GM19463 (cell line): ENCODE measurements at regions not wholly inside any gene's neighbourhood (a gene's known extent, or its start where the extent isn't known, plus 50 kb on each side); places are given as distances from the start of the nearest gene placed in this dataset.
"Not testable (repeated sequence)": the region's sequence is repeated elsewhere in the genome, so short reads cannot be mapped to it uniquely, and the experiment has no call there.

ENCODE experiments used
- ATAC-seq: cut with Tn5 transposase; IDR thresholded peaks from one replicate; pipeline ENCODE4 v1.9.1; 2021; ENCODE audit warnings: mild to moderate bottlenecking, moderate library complexity; ENCODE audit not compliant: unreplicated experiment

DNA sequence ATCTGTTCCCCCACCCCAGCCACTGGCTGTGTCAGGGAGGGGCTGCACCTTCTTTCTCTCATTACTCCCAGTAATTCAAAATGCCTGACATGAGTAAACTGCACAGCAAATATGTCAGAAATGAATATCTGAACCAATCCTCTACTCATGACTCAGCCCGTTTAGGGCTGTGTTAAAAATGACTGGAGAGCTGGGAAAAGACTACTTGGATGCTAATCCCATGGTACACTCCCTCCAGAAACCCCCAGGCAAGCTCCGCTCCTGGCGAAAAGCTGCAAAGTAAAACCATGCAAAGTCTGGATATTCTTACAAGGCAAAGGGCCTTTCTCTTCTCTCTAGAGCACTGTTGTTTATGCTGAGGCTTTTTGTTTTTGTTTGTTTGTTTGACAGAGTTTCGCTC lies 448.1 kb upstream of the DYNLRB2 start:
- ATAC-seq, result no peak

DNA sequence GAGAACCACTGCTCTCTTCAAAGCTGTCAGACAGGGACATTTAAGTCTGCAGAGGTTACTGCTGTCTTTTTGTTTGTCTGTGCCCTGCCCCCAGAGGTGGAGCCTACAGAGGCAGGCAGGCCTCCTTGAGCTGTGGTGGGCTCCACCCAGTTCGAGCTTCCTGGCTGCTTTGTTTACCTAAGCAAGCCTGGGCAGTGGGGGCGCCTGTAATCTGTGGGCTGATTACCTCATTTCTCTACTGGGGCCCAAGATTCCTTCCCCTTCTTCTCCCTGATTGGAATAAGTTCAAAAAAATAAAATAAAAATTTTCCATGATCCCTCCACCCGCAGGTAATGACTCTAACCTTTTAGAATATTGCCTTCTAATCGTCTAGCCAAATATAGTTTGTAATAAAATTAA lies 449.3 kb upstream of the DYNLRB2 start:
- not testable (repeated sequence) for ATAC-seq

DNA sequence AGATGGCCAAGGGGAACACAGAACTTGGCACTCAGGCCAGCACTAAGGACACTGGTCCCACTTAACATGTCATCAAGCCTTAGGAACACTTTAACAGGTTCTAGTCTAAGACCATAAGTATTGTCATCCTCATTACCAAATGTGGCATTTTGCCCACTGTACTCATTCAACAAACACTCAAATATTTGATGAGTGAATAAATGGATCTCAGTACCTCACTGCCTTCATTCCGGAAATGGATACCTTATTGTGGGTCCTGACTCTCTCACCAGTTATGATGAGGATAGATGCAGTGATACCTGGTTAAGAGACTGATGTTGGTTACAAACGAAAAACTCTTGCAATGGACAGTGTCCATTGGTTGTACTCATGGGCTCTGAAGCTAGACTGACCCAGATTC lies 455.2 kb upstream of the DYNLRB2 start:
- ATAC-seq, result no peak

DNA sequence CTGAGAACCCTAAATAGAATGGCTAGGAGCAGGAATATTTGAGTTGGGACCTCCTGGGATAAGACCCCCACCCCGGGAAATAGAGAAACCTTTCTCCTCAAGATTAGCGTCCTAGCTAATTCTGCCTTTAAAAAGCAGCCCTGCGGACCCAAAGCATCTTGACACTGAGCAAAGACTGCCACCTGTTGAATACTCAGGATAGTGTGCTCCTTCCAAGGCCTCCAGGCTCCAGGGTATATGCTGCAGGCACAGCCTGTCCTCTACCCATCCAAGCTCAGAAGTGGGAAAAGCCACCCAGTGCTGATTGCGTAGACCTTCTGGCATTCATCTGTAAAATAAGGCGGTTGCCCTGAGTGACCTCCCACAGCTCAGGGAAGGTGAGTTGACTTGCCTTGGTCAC lies 456.2 kb upstream of the DYNLRB2 start:
- ATAC-seq, result no peak

DNA sequence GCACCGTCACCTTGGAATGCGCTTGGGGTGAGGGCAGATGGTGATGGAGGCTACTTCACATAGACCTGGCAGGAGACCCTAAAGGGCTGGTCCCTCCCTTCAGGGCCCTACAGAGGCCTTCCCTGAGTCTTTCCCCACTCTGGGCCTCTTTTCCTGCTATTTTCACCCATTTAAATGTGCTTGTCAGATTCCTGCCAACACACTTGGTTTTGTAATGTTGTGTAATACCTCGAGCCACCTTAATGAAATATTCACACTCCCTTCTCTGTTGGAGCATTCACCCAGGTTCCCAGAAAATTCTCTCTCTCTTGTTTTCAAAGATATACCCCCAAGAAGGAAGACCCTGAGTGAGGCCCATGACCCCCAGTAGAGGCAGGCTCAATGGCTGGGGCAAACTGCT lies 456.6 kb upstream of the DYNLRB2 start:
- no peak for ATAC-seq

DNA sequence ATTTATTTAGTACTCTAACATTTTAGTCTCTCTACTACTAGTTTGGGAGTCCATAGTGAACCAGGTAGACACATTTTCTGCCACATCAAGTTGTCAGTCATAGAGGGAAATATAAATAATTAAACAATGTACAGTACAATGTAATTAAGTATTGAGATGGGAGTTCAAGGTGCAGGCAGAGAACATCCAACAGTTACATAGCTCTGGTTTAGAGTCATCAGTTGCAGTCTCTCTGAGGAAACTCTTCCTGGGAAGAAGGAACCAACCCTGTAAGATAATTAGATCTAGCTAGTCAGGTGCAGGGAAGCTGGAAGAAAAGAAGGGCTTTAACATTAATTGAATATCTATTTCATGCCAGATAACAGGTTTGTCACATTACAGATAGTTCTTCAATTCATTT lies 457.9 kb upstream of the DYNLRB2 start:
- no peak for ATAC-seq

DNA sequence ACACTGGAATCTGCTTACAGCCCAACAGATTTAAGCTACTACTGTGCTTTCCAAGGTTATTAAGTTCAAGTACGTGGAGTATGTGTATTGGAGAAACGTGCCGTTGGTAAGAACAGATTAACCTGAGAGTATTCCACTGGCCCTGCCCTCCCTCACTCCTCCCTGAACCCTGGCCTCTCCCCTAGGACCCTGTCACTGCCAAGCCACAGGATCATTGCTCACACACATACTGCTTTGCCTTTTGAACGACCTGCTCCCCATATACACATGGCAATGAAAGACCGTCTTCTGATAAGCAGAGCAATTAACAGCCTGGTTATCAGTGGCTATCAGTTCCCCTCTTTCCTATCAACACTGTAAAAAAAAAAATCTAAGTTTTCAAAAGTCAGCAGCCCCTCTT lies 458.9 kb upstream of the DYNLRB2 start:
- ATAC-seq, result no peak

DNA sequence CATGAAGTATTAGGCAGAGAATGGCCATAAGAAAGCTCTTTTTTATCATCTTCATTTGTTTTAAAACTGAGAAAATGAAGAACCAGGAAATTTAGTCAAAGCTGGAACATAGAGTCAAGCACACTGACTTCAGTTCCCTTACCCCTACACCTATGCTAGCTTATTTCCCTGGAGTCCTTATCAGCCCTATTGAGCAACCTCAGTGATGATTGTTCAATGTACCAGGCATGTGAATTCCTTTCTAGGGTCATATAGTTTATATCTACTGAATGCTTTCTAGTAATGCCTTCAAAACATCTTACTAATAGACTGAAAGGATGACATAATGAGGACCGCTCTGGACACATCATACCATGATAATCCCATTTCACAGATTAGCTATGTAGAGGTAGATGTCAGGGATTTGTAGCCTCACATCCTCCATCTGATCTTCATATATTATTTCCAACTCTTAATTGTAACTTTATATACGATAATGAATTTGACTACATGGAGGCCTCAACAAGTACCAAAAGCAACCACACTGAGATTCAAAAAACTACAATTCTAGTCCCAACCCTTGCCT lies 460.4 kb upstream of the DYNLRB2 start:
- no peak for ATAC-seq

DNA sequence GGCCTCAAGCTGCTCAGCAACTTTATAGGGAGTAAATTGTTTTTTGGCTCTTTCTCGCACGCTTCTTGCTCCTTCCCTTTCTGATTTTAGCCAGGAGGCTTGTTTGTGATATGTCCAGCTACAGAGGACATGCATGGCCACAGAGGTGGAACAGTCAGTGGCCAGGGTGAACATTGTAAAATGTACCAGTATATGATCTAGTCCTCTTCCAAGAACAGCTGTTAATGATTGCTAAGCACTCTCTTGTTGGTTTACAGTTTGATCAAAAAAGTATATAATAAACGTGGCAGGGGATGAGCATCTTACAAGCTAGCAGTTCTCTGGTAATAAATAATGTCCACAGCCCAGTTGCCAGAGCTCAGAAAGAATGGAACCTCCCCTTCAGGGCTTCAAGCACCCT lies 461.7 kb upstream of the DYNLRB2 start:
- no peak for ATAC-seq

DNA sequence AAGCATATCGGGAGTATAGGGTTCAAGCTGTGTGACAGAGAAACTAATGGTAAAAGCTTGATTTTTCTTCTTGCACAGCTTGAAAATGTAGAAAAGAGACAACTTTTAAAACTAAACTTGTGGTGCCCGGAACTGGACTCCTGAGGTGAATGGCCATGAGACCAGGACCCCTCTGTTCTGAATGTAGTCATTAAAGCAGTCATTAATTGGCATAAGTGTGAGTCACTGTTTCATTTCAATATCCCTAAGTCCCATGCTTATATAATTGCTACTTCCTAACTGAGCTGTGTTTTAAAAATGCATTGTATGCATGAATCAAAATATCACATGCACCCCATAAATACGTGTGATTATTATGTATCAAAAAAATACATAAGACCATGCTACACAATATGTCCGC lies 463.1 kb upstream of the DYNLRB2 start:
- ATAC-seq, result no peak

DNA sequence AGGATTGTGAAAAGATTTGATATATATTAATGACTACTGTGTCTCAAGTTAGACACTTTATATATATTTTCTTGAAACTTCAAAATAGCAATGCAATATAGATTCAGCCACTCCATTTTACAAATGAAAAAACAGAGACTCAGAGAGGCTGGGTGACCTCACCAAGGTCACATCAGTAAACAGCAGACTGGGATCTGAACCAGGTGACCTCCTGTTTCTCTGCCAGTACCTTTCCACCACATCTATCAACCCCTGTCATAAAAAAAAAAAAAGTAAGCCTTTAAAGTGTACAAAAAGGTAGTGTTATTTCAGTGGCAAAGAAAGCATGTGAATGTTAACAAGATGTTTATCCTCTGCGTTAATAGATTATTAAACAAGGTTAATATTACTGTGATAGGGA lies 466.5 kb upstream of the DYNLRB2 start:
- no peak for ATAC-seq

DNA sequence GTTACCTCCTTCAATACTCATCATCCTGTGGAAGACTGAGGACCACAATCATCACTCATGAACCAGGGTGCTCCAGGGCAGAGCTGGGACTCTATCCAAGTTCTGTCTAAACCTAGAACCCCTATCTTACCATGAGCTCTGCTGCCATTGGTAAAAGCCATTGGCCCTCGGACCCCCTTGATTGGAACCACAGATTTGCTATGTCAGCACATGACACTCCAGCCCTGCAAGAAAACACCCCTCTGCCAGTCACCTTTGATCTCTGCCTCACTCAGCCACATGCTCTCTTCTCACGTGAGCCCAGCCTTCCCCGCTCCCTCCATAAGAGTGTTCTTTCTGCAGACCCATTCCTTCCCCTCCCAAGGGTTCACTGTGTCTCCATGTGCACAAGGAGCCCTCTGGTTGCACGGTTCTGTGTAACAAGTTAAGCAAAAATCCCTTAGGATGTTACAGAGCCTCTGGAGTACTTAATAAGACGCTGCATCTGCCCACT lies 468.8 kb upstream of the DYNLRB2 start:
- no peak for ATAC-seq

DNA sequence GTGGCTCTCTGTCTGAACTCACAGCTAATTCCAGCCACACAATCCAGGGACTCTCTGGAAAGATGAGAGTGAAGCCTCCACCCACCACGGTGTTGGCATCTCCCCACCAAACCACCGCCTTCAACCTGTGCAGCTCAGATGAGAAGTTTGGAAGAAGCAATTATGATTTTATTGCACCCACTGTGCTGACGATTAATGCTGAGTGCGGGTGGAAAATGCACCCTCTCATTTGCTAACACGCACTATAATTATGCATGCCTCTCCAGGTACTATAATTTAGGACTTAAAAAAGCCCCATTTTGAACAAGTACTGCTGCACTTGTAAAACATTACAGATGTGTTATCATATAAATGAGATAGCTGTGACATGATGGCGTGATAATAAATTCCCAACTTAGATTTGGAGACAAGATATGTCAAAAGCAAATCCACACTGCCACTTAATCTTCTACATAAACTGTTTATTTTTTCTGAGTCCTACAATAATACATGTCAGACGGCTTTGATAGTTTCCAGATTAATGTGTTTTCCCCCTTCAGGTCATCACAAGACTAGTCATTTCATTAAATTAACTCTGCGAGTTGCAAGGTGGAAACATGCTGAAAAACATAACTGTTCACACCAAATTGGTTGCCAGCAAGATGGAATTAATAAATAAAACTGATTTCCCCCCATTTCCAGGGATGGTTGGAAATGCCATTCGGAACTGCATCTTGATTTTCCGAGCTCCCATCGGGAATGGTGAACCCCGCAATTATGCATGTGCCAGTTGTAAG lies 466.5 kb upstream of the MAF start:
- no peak for ATAC-seq

DNA sequence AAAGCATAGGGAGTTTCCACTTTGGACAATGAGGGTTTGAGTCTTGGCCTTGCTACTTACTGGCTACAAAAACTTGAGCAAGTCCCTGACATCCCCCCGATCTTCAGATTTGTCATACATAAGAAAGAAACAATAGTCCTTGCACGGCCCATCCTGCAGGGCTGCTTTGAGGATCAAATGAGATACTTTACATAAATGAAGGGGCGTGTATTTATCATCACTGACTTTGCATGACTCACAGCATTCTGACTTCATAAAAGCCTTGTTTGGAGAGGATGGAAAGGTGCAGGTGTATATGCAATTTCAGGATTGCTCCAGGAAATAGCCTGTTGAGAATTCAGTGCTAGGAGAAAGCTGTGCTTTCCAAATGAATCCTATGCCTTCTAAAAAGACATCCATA lies 465.0 kb upstream of the MAF start:
- no peak for ATAC-seq

DNA sequence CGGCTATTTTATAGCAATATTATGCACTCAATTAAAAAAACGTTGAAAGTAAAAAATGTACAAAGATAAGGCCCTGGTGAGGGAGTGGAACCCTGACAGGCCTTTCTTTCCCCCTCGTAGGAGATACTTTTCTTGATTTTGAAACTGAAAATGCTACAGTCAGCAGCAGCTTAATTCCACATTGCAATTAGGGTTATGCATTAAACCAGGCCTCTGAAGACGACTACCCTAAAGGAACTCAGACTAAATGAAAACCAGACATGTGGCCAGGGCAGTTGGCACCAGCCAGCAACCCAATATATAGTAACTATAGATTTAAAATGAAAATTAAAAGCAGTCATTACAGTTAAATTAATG lies 463.2 kb upstream of the MAF start:
- no peak for ATAC-seq

DNA sequence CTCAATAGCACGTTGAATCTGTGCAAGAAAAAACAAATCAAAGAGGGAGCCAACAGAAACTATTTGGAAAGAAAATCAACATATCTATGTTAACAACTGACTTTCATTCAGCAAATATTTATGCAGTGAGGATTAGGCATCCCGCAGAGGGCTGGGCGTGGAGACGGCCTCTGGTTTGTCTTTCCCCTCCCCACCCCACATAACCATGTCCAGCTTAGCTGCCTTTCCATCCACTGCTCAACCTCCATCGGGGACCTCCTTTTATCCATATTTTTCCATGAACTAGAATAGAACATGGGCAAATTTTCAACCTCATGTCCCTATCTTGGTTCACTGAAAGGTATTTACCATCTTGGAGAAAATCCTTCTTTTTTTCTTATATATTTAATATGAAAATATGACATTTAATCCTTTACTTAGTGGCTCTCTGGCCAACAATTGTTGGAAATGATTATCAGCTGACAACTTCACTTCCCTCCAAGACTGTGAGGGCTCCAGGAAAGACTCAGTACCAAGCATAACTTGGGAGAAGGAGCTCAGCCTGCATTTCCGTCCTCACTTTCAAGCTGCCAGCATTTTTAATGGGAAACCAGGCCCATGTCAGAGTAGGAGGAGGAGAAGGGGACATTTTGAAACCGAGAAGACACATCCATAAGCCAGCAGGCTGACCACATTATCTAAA lies 462.6 kb upstream of the MAF start:
- ATAC-seq, result no peak

DNA sequence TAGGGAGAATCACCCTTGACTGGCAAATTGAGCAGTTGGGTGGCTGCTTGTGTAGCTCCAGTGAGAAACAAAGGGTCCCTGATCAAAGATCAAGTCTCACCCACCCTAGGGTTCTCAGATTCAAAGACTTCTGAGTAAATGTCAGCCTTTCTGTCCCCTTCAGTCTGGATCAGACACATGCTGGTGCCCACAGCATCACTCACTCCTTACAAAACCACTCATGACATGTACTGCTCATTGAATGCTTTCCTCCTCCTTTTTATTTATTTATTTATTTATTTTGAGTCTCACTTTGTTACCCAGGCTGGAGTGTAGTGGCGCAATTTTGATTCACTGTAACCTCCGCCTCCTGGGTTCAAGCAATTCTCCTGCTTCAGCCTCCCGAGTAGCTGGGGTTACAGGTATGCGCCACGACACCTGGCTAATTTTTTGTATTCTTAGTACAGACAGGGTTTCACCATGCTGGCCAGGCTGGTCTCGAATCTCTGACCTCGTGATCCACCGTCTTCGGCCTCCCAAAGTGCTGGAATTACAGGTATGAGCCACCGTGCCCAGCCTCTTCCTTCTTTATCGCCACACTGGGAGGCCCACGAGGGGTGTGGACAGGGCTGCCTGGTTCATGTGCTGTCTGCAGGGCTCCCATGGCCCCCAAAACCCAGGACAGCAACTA lies 462.0 kb upstream of the MAF start:
- ATAC-seq, result no peak

DNA sequence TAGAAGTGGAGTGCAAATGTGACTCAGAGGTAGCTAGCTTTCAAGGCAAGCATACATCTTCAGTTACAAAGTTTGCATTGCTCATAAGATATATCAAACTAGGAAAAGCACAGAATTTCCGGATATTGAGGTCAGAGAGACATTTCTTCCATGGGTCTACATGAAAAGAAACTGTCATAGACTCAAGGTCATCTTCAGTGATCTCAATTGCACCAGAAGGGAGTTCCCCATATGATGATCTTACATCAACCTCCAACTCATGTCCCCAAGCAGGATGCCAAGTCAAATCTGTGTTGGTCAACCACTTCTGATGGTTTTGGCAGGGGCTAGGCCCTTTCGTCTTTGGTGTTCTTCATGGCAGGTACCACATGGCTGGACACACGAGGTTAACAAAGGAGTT lies 459.9 kb upstream of the MAF start:
- ATAC-seq, result no peak

DNA sequence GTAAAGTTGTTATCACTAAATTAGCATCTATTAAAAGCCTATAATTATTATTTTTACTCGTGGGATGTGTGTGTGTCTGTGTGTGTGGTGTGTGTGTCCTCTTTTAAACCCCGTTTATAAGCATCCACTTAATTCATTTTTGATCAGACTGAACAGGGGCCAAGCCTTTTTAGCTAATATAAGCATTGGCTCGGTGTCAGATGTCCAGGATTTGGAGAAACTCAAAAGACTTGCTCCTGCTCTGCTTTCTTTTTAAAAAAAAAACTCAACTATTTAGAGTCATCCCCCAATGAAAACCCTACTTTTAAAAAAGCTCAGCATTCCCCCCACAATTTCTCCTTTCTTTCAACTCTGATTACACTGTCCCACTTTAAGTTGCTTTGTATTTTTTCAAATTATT lies 459.3 kb upstream of the MAF start:
- no peak for ATAC-seq

DNA sequence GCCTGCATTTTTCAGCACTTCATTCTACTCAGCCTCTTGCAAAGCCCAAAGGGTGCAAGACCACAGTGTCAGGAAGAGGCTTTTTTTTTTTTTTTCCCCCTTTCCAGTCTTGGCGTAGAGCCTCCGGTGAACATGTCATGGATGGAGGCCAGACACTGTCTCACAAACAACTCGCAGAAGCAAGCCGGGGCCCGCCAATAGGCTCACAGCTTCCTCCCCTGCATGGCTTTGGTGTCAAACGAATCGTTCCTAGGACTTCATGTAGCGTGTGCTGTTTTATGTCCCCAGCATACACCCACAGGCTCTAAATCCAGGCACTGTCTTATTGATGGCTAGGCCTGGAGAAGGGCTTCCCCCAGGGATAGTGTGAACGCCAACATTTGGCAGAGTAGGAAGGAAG lies 457.7 kb upstream of the MAF start:
- no peak for ATAC-seq

DNA sequence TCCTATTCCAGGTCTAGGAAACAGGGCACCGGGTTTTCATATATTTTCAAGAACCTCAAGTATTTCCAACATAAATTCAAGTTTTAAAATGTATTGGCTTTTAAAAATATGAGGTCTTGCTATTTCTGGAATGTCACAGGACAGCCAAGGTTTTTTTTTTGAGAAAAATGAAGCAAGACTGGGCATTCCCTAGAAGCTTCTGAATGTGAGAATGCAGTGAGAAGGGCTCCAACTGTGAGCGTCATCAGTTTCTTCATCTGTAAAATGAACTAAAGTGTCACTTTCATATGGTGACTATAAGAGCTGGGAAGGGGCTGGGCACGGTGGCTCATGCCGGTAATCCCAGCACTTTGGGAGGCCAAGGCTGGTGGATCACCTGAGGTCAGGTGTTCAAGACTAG lies 455.8 kb upstream of the MAF start:
- ATAC-seq, result no peak

DNA sequence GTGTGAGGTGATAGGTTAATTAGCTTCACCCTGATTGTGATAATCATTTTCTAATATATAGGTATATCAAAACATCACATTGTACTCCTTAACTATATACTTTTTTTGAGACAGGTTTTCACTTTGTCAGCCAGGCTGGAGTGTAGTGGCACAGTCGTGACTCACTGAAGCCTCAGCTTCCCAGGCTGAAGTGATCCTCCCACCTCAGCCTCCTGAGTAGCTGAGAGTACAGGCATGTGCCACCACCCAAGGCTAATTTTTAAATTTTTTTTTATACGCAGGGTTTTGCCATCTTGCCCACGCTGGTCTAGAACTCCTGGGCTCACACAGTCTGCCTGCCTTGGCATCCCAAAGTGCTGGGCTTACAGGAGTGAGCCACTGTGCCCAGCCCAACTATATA lies 455.3 kb upstream of the MAF start:
- no peak for ATAC-seq
